ENCODE measurements at regions not wholly inside any gene's neighbourhood (a gene's known extent, or its start where the extent isn't known, plus 50 kb on each side); places are given as distances from the start of the nearest gene placed in this dataset.
A peak's percentile ranks its signal among the peaks of the same experiment; 100 is the strongest.

DNA sequence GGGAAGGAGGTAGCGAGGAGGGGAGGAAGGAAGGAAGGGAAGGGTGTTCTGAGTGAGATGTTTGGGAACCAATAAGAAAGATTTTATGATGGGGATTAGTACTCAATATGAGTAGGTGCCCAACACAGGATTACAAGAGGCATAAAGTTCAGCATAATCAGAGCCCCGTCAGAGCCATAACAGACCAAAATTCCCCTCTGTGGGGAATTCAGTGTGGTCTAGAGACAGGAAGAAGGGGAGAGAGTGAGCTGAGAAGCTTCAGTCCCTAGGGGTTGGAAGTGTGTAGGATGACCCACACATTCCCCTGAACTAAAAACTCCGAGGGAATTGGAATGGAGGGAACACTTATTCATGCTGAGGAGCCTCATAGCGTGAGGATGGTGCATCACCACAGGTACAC is 160.3 kb upstream of the SASH1 start:
- no peak overlapping the region for H3K4me3 ChIP-seq (ENCODE audit: low read length)
- DNase-seq (ENCODE audit: low read depth): no peak
- TF ChIP-seq, protein P1, sequence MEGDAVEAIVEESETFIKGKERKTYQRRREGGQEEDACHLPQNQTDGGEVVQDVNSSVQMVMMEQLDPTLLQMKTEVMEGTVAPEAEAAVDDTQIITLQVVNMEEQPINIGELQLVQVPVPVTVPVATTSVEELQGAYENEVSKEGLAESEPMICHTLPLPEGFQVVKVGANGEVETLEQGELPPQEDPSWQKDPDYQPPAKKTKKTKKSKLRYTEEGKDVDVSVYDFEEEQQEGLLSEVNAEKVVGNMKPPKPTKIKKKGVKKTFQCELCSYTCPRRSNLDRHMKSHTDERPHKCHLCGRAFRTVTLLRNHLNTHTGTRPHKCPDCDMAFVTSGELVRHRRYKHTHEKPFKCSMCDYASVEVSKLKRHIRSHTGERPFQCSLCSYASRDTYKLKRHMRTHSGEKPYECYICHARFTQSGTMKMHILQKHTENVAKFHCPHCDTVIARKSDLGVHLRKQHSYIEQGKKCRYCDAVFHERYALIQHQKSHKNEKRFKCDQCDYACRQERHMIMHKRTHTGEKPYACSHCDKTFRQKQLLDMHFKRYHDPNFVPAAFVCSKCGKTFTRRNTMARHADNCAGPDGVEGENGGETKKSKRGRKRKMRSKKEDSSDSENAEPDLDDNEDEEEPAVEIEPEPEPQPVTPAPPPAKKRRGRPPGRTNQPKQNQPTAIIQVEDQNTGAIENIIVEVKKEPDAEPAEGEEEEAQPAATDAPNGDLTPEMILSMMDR (conservative IDR thresholded peaks at IDR 0.05; ENCODE audit: low read depth, low read length): no peak

DNA sequence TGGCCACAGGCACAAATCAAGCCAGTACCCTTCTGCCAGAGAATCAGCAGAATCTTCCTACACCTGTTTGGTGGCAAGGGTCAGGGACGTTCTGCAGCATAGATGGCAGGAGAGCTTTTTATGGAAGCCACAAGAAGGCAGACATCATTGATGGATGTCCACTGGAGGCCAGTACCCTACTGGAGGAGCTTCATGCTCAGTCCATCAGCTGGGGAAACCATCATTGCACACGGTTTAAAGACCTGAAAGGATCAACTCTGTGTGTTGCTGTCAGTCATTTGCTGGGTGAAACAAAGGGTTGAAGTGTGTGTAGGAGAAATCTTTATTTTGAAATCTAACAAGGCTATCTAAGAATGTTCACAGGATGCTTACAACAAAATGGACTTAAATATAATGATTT is 158.9 kb upstream of the SASH1 start:
- no peak for DNase-seq (ENCODE audit: low read depth)
- TF ChIP-seq, protein P1 (conservative IDR thresholded peaks at IDR 0.05; ENCODE audit: low read depth, low read length): no peak

DNA sequence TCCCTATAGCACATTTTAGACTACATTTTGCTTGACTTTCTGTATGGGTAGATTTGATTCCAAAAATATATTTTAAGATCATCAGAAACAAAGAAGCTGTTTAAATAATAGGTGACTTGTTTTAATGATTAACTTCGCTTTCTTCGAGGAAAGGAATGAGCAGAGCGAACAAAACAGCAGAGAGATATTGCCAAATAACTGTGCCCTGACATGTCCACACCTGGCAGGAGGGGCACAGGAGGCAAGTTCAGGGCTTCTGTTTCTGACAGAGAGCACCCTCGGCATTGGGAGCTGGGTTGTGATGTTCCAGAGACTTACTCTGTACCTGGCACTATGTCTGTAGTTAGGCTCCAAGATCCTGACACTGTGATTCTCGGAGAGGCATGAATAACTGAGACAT is 155.7 kb upstream of the SASH1 start:
- no peak overlapping the region for H3K4me3 ChIP-seq (ENCODE audit: low read length)
- no peak for DNase-seq (ENCODE audit: low read depth)
- TF ChIP-seq, protein P1 (conservative IDR thresholded peaks at IDR 0.05; ENCODE audit: low read depth, low read length): no peak

More for the DNA sequence above, 158.9 kb upstream of the SASH1 start:
- no peak overlapping the region for H3K4me3 ChIP-seq (ENCODE audit: low read length)

DNA sequence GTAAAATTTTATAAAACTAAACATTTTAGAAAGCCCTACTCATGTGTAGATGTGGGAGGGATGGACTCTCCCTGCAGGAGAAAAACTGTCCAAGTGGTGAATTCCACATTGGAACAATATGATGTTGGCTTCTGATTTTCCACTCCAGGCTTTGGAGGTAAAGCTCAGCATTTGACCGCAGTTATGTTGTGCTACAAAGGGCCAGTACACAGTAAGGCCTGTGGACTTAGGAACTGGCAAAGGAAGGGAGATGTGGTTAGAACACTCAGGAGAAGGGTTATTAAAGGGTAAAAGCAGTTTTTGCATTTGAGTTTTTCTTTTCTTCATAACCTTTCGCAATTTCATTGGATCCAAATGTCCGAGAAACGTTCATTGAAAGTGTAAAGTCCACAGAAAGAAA is 150.3 kb upstream of the SASH1 start:
- no peak overlapping the region for H3K4me3 ChIP-seq (ENCODE audit: low read length)
- DNase-seq (ENCODE audit: low read depth): no peak

DNA sequence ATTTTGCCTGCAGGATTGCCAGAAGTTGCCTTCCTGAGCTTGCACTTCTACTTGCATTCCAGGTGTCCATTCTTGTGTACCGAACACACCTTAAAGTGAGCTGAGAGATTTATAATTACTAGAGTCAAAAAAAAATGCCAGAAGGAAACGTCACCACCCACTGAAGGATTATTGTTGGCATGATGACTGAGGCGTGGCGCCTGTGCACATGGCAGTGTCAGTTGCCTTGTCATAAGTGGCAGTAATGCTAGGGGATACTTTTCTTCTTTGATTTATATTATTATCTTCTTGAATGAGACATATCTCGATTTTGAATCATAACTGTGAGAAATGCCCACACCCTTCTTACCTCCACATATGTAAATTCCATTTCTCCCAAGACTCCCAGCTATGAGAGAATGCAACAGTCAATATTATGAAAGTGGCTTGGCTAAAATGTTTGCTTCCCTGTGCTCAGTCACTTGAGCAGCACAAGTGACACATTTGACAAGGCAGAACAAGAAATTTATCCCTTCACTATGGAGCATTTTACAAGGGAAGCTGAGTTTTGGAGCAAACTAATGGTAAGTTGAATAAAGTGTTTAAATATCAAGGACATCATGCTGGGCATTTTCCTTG is 149.5 kb upstream of the SASH1 start:
- H3K4me3 ChIP-seq (ENCODE audit: low read length): no peak overlapping the region

More for the DNA sequence above, 150.3 kb upstream of the SASH1 start:
- TF ChIP-seq, protein P1 (conservative IDR thresholded peaks at IDR 0.05; ENCODE audit: low read depth, low read length): no peak

DNA sequence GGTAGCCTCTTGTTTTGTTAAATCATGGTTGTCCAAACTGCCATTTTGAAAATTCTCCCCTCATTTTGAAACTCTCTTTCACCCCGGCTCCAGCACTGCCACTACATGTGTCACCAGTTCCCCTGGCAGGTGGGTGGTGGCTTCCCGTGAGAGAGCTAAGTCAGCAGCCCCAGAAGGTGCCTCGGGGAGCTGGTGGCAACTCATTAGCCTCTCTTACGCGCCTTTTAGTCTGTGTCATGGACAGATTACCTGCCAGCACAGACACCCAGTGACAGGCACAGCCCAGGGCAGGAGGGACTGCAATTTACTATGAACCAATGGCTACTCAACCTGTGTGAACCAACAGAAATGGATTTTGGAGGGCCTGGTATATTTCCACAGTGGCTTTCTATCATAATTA is 147.1 kb upstream of the SASH1 start:
- DNase-seq (ENCODE audit: low read depth): no peak
- TF ChIP-seq, protein P1 (conservative IDR thresholded peaks at IDR 0.05; ENCODE audit: low read depth, low read length): no peak
- H3K4me3 ChIP-seq (ENCODE audit: low read length): no peak overlapping the region

More for the DNA sequence above, 149.5 kb upstream of the SASH1 start:
- TF ChIP-seq, protein P1 (conservative IDR thresholded peaks at IDR 0.05; ENCODE audit: low read depth, low read length): no peak
- peak; percentile 34 for DNase-seq (ENCODE audit: low read depth)

DNA sequence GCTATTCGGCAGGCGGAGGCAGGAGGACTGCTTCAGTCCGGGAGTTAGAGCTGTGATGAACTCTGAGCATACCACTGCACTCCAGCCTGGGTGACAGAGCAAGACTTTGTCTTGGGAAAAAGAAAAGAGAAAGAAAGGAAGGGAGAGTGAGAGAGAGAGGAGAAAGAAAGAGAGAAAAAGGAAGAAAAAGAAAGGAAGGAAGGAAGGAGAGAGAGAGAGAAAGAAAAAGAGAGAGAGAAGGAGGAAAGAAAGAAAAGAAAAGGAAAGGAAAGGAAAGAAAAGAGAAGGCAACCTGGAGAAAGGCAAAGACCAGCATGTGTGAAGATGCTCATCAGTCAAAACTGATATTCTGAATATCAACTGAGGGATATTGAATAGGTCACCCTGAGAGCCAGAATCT is 143.1 kb upstream of the SASH1 start:
- H3K4me3 ChIP-seq (ENCODE audit: low read length): no peak overlapping the region
- TF ChIP-seq, protein P1 (conservative IDR thresholded peaks at IDR 0.05; ENCODE audit: low read depth, low read length): no peak
- no peak for DNase-seq (ENCODE audit: low read depth)

Data from retinal pigment epithelial cell (primary cell).